Renal pelvis (tissue), 1 donor: ENCODE measurements at regions not wholly inside any gene's neighbourhood (a gene's known extent, or its start where the extent isn't known, plus 50 kb on each side); places are given as distances from the start of the nearest gene placed in this dataset.

ENCODE experiments used
- DNase-seq: peaks from one replicate; pipeline ENCODE4 v3.0.0-alpha.2; 2013

DNA sequence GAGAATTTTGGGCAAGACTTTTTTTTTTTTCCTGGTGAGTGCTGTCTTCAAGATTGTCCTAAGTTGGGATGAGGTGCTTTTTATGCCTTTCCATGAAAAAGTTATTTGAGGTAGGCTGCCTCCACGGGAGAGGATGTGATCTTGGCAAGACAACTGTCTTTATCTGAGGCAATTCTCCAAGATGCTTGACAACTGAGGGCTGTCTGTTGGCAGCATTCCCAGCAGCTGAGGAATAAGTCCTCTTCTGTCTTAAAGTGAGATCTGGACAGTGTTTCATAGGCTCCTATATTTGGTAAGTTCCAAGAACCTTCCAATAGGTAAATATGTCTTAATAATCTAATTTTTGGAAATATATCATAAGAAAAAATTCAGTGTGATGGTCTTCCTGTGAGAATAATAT lies 662.0 kb downstream of the CDH11 start:
- DNase-seq = no peak

- no peak for DNase-seq
These were observed 662.5 kb downstream of the CDH11 start for GRCh38 chr16:64459402-64459801.

DNA sequence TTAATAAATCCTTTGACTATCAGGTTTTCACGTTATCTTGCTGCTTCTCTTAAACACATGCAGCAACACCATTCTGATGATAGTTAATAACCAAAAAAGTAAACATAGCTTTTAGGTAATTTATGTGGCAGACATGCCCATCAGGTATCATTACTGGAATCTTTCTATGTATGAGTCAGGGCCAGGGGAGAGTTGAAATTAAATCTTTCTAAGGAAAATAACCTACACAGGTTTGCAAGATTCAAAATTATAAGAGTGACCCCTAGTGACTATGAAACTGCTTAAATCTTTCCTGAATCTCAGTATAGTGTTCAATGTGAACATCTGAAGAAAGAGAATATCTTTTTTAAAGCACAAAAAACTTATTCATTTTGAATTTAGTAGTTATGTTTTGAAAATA lies 666.6 kb downstream of the CDH11 start:
- no peak for DNase-seq

DNA sequence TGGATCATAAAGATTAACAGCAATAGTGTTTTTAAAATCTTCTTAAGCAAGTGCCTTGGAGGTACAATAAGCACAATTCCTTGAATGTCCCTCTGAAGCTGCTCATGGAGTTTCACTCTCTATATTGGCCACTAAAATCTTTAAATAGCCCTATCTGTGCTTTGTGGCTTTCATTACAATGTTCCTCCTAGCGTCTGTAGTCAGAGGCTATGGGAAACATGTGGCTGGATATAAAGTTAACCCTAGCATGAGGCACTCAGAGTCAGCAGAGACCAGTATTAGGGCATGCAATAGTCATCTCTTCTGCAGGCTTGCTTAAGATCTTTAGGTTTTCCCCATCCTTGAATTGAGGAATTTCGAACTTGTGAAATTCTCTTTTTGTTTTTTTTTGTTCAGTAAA lies 668.2 kb downstream of the CDH11 start:
- no peak for DNase-seq

- no peak for DNase-seq
These were observed 669.4 kb downstream of the CDH11 start for GRCh38 chr16:64452446-64452845.

GRCh38 chr16:64450177-64450576 lies 671.7 kb downstream of the CDH11 start:
- DNase-seq = no peak

GRCh38 chr16:64449506-64449905 lies 672.4 kb downstream of the CDH11 start:
- DNase-seq = no peak

DNA sequence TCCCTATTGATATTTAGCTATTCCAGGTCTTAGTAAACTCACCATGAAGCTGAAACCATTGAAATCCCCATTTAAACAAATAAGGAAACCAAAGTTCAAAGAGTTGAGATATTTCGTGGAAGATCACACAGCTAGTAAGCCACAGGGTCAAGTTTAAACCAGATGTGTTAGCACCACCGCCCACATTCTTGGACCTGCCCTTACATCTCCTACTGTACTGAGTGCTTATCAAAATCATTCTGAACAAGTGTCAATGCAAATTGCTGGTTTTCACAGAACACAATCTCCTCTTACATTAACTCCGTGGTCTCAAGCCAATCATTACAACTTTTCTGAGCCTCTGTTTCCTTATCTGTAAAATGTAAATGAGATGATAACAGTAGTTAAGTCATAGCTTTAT lies 676.2 kb downstream of the CDH11 start:
- no peak for DNase-seq

DNA sequence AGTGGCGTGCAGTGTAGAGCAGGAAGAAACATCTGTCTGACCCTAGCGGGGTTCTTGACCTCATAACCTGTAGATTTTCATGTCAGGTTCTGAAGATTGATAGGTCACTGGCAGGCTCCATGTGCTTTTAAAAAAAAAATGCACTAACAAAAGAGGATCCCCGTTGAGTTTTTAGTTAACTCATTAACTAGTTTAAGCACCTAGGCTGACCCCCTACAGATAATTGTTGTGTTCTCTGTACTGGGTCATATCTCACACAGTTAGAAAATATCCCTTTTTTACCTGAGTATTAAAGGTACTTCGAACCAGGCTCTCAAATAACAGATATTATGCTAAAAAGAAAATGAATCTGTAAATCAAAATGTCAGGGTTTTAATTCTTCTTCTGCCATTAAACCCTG lies 676.6 kb downstream of the CDH11 start:
- DNase-seq = no peak

DNA sequence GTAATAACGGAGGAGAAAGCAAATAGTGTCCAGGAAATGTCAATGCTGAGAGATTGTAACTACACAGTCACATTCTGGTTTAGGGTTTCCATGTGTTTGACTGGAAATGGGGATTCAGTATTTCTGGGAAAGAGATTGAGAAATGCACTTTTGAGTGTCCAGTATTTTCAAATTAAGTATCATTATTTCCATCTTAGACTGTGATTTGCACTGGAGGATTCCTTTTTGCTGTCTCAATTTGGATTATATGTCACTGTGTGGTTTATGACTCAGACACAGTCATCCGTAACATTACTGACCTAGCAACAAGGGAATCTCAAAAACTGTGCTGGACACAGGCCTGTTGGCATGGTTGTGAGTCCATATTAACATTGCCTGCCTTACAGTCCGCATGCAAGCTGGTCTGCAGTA lies 681.4 kb downstream of the CDH11 start:
- peak; percentile 57 for DNase-seq

DNA sequence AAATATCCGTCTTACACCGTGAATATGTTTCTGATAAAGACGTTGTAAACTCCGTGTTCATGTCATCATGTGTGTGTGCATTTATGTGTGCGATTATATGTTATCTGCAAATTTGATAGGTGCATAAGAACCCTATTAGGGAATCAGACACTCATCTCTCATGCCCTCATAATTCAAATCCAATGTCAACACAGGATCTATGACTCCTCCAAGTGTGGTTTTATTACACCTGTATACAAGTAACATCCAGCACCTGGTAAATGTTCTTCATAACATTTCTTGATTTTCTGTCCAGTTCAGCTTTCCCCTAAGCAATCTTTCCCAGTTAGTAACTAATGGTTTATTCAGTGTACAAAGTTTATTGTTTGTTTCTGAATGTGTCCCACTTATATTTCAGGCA lies 681.9 kb downstream of the CDH11 start:
- DNase-seq = no peak

- no peak for DNase-seq
These were observed 684.0 kb downstream of the CDH11 start for GRCh38 chr16:64437706-64438324.

DNA sequence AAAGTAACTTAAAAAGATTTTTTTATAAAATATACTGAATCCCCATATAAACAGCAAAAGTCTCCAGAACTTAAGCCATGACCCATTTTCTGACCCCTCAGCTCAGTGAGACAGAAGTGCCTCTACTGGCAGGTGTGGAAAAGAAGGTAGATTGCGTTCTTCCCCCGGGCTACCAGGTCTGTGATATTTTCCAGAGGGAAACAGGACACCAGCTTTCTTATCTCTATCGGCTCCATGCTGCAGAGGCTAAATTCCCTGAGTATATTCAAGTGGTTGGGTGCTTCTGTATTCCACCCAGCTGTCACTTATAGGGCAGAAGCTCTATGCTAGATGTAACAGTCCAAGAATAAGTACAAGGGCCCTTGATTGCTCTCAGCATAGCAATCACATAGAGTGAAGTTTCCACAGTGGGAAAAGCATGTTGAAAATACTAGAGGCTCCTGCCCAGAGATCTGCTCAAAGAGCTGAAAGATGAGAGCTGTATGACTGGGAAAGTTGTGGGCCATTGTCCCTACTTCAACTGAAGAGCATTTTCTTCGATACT lies 687.3 kb downstream of the CDH11 start:
- no peak for DNase-seq

DNA sequence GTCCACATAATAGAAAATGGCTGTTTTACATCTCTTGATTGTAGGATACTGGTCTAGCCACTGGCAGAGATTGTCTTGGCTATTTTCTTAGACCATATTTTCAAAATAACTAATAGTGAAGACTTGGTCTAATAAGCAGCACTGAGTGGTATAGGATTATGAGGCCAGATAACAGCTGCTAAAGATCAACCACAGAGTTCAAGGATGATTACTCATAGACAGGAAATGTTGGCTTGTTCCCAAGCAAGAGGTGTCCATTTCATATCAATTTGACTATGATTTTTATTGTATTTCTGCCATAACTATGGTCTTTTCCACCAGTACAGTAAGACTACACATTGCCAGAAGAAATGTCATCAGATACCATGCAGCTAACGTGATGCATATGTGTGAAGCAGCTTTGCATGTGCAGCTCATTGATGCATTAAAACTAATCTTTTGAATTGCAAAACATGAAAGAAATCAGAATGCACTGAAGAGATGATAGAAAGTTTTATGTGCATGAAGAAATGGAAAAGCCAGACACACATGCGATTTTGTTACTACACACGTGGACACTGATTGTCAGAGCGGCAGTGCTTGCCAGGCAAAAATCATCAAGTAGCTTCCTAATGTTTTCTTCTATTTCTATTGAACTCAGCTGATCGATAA lies 693.3 kb downstream of the CDH11 start:
- DNase-seq = no peak

DNA sequence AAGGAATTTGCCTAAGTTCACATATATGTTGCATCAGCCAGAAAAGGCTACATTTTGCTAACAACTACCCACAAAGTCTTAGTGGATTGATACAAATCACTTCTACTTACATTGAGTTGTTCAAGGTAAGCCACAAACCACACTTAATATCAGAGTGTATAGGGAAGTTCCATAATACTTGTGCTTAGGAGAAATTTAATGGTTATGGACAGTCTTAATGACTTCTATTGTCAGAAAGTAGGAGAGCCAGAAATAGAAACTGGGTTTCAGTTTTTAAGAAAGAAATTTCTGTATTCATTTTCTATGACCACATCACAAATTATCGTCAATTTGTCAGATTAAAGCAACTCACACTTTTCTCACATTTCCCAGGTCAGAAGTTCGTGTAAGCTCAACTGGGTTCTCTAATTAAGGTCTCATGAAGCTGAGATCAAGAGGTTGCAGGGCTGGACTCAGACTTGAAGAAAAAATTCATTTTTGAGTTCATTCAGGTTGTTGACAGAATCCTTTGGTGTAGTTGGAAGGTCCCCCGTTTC lies 695.7 kb downstream of the CDH11 start:
- DNase-seq = no peak

GRCh38 chr16:64425381-64425780 lies 696.5 kb downstream of the CDH11 start:
- DNase-seq = no peak

- no peak for DNase-seq
These were observed 699.6 kb downstream of the CDH11 start for GRCh38 chr16:64422259-64422658.

DNA sequence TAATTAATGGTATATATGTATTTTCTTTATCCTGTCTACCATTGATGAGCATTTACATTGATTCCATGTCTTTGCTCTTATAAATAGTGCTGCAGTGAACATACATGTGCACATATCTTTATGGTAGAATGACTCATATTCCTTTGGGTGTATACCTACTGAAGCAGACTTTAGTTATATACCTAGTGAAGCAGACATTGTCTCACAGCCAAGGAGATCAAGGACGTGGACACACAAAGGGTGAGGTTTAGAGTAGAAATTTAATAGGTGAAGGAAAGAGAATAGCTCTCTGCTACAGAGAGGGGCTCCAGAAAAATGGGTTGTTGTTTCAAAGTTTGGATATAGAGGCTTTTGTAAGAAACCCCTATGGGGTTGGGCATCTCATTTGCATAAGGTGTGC lies 700.3 kb downstream of the CDH11 start:
- no peak for DNase-seq

- DNase-seq = no peak
These were observed 702.0 kb downstream of the CDH11 start for GRCh38 chr16:64419832-64420231.

DNA sequence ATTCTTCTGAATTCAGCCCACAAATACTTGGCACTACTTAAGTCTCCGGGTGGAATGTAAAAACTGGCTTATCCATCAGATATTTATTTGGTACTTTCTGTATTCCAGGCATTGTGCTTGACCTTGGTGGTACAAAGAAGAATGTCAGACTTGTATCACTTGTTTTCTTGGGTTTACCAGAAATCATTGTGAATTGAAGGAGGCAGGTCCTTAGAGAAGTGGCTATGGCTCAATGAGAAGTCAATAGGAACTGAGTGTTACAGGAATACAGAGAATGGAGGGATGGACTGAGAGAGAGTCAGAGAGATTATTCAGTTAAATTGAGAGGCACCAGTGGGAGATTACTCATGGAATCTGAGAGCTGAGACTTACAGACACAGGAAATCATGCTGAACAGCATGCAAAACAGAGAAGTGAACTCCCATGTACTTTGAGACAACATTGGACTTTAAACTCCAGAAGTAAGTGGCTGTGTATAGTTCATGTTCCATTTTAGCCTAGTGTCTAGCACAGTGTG lies 704.1 kb downstream of the CDH11 start:
- DNase-seq = no peak

GRCh38 chr16:64416216-64417005 lies 705.5 kb downstream of the CDH11 start:
- DNase-seq = no peak

DNA sequence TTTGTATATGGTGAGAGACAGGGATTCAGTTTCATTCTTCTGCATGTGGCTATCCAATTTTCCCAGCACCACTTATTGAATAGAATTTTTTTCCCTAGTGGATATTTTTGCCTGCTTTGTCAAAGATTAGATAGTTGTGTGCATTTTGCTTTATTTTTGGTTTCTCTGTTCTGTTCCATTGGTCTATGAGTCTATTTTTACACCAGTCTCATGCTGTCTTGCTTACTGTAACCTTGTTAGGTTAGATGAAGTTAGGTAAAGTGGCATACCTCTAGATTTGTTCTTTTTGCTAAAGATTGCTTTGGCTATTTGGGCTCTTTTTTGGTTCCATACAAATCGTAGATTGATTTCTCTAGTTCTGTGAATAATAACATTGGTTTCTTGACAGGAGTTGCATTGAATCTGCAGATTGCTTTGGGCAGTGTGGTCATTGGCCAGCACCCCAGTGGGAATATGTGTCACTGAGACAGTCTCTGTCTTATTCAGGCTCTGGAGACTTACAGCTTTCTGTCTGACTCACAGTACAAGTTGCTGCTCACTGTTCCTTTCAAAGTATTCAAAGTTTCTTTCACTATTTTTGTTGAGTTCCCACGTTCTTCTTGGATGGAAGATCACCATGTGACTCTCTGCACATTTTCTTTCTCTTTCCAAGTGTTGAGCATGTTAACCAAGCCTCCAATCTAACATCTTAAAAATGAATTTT lies 709.1 kb downstream of the CDH11 start:
- no peak for DNase-seq
